GM12892 (cell line): ENCODE measurements at regions not wholly inside any gene's neighbourhood (a gene's known extent, or its start where the extent isn't known, plus 50 kb on each side); places are given as distances from the start of the nearest gene placed in this dataset.

ENCODE experiments used
- POLR2A ChIP-seq: IDR thresholded peaks from 2 replicates; pipeline ENCODE4 v1.6.1; 2011; ENCODE audit warnings: low read depth, low read length, control low read depth
- POLR2AphosphoS5 ChIP-seq: IDR thresholded peaks from 2 replicates; pipeline ENCODE4 v1.6.1; 2011; ENCODE audit warnings: low read depth, low read length, control low read depth

DNA sequence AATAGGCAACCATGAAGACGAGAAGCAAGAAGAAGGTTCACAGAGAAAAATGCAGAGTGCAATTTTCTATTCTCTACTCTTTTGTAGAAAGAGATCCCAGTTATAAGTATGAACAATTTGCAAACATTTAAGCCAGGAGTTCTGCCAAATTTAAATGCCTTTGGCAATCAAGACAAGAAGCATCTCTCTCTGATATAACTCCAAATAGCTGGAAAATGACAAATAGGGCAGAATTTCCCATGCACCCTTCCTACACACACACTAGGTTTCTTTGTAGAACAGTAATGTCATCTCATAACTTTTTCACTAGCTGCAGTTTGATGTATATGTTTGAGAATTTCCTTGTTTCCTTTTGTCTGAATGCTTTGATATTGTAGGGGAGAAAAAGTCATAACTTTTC is 333.5 kb upstream of the AZI2 start:
- TF ChIP-seq POLR2A, result no peak
- no peak for TF ChIP-seq POLR2AphosphoS5
